Fibroblast of villous mesenchyme (primary cell): ENCODE measurements at regions not wholly inside any gene's neighbourhood (a gene's known extent, or its start where the extent isn't known, plus 50 kb on each side); places are given as distances from the start of the nearest gene placed in this dataset.

Experiments used
- DNase-seq: peaks from one replicate; pipeline ENCODE4 v3.0.0-alpha.2; 2010; ENCODE audit warnings: low read depth
- H3K4me3 ChIP-seq: 2 replicates; pipeline ENCODE4 v1.5.1; 2011; ENCODE audit warnings: low read depth, mild to moderate bottlenecking, low read length
- CTCF ChIP-seq: IDR thresholded peaks from 2 replicates; pipeline ENCODE4 v1.5.1; 2012; ENCODE audit warnings: low read depth, mild to moderate bottlenecking, low read length; ENCODE audit not compliant: insufficient read depth

- TF ChIP-seq CTCF, result no peak
Measured at GRCh38 chr5:74184649-74185048, 455.9 kb downstream of the ENC1 start.

GRCh38 chr5:74183041-74183440 is 457.5 kb downstream of the ENC1 start:
- no peak for TF ChIP-seq CTCF
- H3K4me3 ChIP-seq, result no peak overlapping the region
- no peak for DNase-seq

More at GRCh38 chr5:74184649-74185048, 455.9 kb downstream of the ENC1 start:
- no peak for DNase-seq
- no peak overlapping the region for H3K4me3 ChIP-seq

GRCh38 chr5:74182603-74183002 is 457.9 kb downstream of the ENC1 start:
- TF ChIP-seq CTCF, result no peak
- no peak for DNase-seq
- H3K4me3 ChIP-seq, result no peak overlapping the region

- no peak for TF ChIP-seq CTCF
- DNase-seq, result no peak
- H3K4me3 ChIP-seq, result no peak overlapping the region
Measured at GRCh38 chr5:74179701-74180100, 460.8 kb downstream of the ENC1 start.

GRCh38 chr5:74179179-74179578 is 461.3 kb downstream of the ENC1 start:
- H3K4me3 ChIP-seq, result no peak overlapping the region
- peak; percentile 31 for DNase-seq
- TF ChIP-seq CTCF, result no peak

GRCh38 chr5:74177961-74178360 is 462.6 kb downstream of the ENC1 start:
- TF ChIP-seq CTCF, result no peak
- H3K4me3 ChIP-seq, result no peak overlapping the region
- DNase-seq, result no peak

GRCh38 chr5:74174366-74174765 is 466.2 kb downstream of the ENC1 start:
- no peak for TF ChIP-seq CTCF
- no peak for DNase-seq
- no peak overlapping the region for H3K4me3 ChIP-seq
